ENCODE measurements at regions not wholly inside any gene's neighbourhood (a gene's known extent, or its start where the extent isn't known, plus 50 kb on each side); places are given as distances from the start of the nearest gene placed in this dataset.
"Not testable (repeated sequence)": the region's sequence is repeated elsewhere in the genome, so short reads cannot be mapped to it uniquely, and the experiment has no call there.

- DNase-seq: no peak
These were observed 245.3 kb upstream of the UFL1 start for GRCh38 chr6:96276305-96276704.

- DNase-seq: no peak
These were observed 244.8 kb upstream of the UFL1 start for GRCh38 chr6:96276856-96277255.

- no peak for DNase-seq
These were observed 242.5 kb upstream of the UFL1 start for GRCh38 chr6:96279084-96279483.

- no peak for DNase-seq
These were observed 235.1 kb upstream of the UFL1 start for GRCh38 chr6:96286503-96286902.

GRCh38 chr6:96299525-96299924 is 222.1 kb upstream of the UFL1 start:
- DNase-seq: no peak

- DNase-seq: no peak
These were observed 220.6 kb upstream of the UFL1 start for GRCh38 chr6:96301023-96301422.

- no peak for DNase-seq
These were observed 219.8 kb upstream of the UFL1 start for GRCh38 chr6:96301781-96302180.

GRCh38 chr6:96302991-96303390 is 218.6 kb upstream of the UFL1 start:
- DNase-seq: no peak

GRCh38 chr6:96304997-96305396 is 216.6 kb upstream of the UFL1 start:
- no peak for DNase-seq

GRCh38 chr6:96330884-96331283 is 190.7 kb upstream of the UFL1 start:
- DNase-seq: no peak

- DNase-seq: no peak
These were observed 181.4 kb upstream of the UFL1 start for GRCh38 chr6:96340164-96340563.

- no peak for DNase-seq
These were observed 176.1 kb upstream of the UFL1 start for GRCh38 chr6:96345501-96345900.

GRCh38 chr6:96381246-96381645 is 140.4 kb upstream of the UFL1 start:
- DNase-seq: no peak

- DNase-seq: peak in 1 of 2 experiments; percentile 4
These were observed 129.7 kb upstream of the UFL1 start for GRCh38 chr6:96391776-96392360.

- no peak for DNase-seq
These were observed 126.9 kb upstream of the UFL1 start for GRCh38 chr6:96394727-96395126.

GRCh38 chr6:96410467-96410866 is 111.1 kb upstream of the UFL1 start:
- no peak for DNase-seq

- no peak for DNase-seq
These were observed 101.3 kb upstream of the UFL1 start for GRCh38 chr6:96420294-96420693.

- DNase-seq: no peak
These were observed 87.7 kb upstream of the UFL1 start for GRCh38 chr6:96433950-96434349.

- no peak for DNase-seq
These were observed 85.2 kb upstream of the UFL1 start for GRCh38 chr6:96436398-96436797.

GRCh38 chr6:96437228-96437627 is 84.4 kb upstream of the UFL1 start:
- not testable (repeated sequence) for DNase-seq

GRCh38 chr6:96450082-96450769 is 71.4 kb upstream of the UFL1 start:
- DNase-seq: no peak

GRCh38 chr6:96450770-96451130 is 70.9 kb upstream of the UFL1 start:
- DNase-seq: no peak

- no peak for DNase-seq
These were observed 62.8 kb upstream of the UFL1 start for GRCh38 chr6:96458771-96459170.

- no peak for DNase-seq
These were observed 61.4 kb upstream of the UFL1 start for GRCh38 chr6:96460052-96460700.

Measured in activated CD4-positive, alpha-beta T cell treated with anti-CD3 and anti-CD28 coated beads, Interleukin-2, amount 50 U/mL, for 48 hours (primary cell).